GM18867 (cell line): ENCODE measurements at regions not wholly inside any gene's neighbourhood (a gene's known extent, or its start where the extent isn't known, plus 50 kb on each side); places are given as distances from the start of the nearest gene placed in this dataset.
"Not testable (repeated sequence)": the region's sequence is repeated elsewhere in the genome, so short reads cannot be mapped to it uniquely, and the experiment has no call there.

Experiments used
- ATAC-seq: cut with Tn5 transposase; IDR thresholded peaks from one replicate; pipeline ENCODE4 v1.9.1; 2021; ENCODE audit warnings: mild to moderate bottlenecking, moderate library complexity; ENCODE audit not compliant: unreplicated experiment

- no peak for ATAC-seq
Observed at GRCh38 chrX:25442499-25442898, 426.7 kb upstream of the ARX start.

- no peak for ATAC-seq
Observed at GRCh38 chrX:25433307-25433706, 417.5 kb upstream of the ARX start.

- ATAC-seq: no peak
Observed at GRCh38 chrX:25432396-25432795, 416.6 kb upstream of the ARX start.

- ATAC-seq: no peak
Observed at GRCh38 chrX:25427873-25428555, 412.2 kb upstream of the ARX start.

- not testable (repeated sequence) for ATAC-seq
Observed at GRCh38 chrX:25404163-25404562, 388.4 kb upstream of the ARX start.

GRCh38 chrX:25389266-25389665 lies 373.5 kb upstream of the ARX start:
- ATAC-seq: no peak

- no peak for ATAC-seq
Observed at GRCh38 chrX:25383196-25383595, 367.4 kb upstream of the ARX start.

- no peak for ATAC-seq
Observed at GRCh38 chrX:25356456-25356855, 340.7 kb upstream of the ARX start.

GRCh38 chrX:25344161-25344936 lies 328.6 kb upstream of the ARX start:
- ATAC-seq: no peak

- no peak for ATAC-seq
Observed at GRCh38 chrX:25343060-25343459, 327.3 kb upstream of the ARX start.

GRCh38 chrX:25337841-25338240 lies 322.1 kb upstream of the ARX start:
- ATAC-seq: no peak

GRCh38 chrX:25300994-25301393 lies 285.2 kb upstream of the ARX start:
- ATAC-seq: no peak

GRCh38 chrX:25296850-25297249 lies 281.1 kb upstream of the ARX start:
- no peak for ATAC-seq

- ATAC-seq: no peak
Observed at GRCh38 chrX:25295466-25295865, 279.7 kb upstream of the ARX start.

GRCh38 chrX:25290132-25290531 lies 274.4 kb upstream of the ARX start:
- no peak for ATAC-seq

- ATAC-seq: no peak
Observed at GRCh38 chrX:25288676-25289075, 272.9 kb upstream of the ARX start.

- no peak for ATAC-seq
Observed at GRCh38 chrX:25287521-25287920, 271.8 kb upstream of the ARX start.

GRCh38 chrX:25285598-25285997 lies 269.8 kb upstream of the ARX start:
- ATAC-seq: no peak

- no peak for ATAC-seq
Observed at GRCh38 chrX:25279510-25279909, 263.7 kb upstream of the ARX start.

- no peak for ATAC-seq
Observed at GRCh38 chrX:25278341-25278740, 262.6 kb upstream of the ARX start.

- ATAC-seq: no peak
Observed at GRCh38 chrX:25277574-25277973, 261.8 kb upstream of the ARX start.

GRCh38 chrX:25275159-25275558 lies 259.4 kb upstream of the ARX start:
- no peak for ATAC-seq

GRCh38 chrX:25241461-25241860 lies 225.7 kb upstream of the ARX start:
- no peak for ATAC-seq
